GM21390 (cell line): ENCODE measurements at regions not wholly inside any gene's neighbourhood (a gene's known extent, or its start where the extent isn't known, plus 50 kb on each side); places are given as distances from the start of the nearest gene placed in this dataset.
"Not testable (repeated sequence)": the region's sequence is repeated elsewhere in the genome, so short reads cannot be mapped to it uniquely, and the experiment has no call there.

Experiments
- ATAC-seq: cut with Tn5 transposase; IDR thresholded peaks from one replicate; pipeline ENCODE4 v1.9.1; 2021; ENCODE audit not compliant: unreplicated experiment

DNA sequence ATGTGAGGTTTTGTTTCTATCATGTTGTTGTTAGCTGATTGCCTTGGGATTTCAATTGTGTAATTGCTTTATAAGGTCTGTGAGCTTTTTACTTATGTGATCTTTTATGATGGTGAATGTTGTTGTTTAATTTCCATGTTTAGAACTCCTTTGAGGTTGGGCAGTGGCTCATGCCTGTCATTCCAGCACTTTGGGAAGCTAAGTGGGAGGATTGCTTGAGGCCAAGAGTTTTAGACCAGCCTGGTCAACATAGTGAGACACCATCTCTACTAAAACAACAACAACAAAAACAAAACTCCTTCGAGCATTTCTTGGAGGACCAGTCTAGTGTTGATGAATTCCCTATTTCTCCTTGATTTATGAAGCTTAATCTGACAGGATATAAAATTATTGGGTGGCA lies 102.1 kb upstream of the PMCH start:
- no peak for ATAC-seq

DNA sequence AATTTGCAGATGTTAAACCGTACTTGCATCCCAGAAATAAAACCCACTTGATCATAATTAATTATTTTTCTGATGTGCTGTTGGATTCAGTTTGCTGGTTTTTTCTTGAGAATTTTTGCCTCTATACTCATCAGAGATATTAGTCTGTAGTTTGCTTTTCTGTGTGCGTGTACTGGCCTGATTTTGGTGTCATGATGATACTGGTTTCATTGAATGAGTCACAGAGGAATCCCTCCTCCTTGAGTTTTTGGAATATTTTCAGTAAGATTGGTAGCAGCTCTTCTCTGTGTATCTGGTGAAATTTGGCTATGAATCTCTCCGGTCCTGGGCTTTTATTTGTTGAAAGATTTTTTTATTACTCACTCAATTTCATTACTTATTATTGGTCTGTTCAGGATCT lies 100.4 kb upstream of the PMCH start:
- no peak for ATAC-seq

DNA sequence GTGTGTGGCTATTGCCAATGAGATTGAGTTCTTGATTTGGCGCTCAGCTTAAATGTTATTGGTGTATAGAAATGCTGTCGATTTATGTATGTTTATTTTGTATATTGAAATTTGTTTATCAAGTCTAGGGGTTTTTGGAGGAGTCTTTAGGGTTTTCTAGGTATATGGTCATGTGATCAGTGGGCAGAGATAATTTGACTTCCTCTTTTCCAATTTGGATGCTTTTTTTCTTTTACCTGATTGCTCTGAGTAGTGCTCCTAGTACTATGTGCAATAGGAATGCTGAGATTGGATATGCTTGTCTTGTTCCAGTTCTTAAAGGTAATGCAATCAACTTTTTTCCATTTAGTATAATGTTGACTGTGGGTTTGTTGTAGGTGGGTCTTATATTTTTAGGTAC lies 99.8 kb upstream of the PMCH start:
- no peak for ATAC-seq

DNA sequence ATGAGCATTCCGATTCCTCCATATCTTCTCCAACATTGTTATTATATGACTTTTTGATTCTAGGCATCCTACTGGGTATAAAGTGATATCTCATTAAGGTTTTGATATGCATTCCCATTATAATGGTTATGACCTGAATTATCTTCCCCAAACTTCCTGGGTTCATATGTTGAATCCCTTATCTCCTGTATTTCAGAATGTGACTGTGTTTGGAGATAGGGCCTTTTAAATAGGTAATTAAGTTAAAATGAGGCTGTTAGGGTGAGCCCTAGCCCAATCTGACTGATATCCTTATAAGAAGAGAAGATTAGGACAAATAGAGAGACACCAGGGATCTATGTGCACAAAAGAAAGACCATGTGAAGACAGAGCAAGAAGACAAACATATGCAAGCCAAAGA lies 96.9 kb upstream of the PMCH start:
- no peak for ATAC-seq

DNA sequence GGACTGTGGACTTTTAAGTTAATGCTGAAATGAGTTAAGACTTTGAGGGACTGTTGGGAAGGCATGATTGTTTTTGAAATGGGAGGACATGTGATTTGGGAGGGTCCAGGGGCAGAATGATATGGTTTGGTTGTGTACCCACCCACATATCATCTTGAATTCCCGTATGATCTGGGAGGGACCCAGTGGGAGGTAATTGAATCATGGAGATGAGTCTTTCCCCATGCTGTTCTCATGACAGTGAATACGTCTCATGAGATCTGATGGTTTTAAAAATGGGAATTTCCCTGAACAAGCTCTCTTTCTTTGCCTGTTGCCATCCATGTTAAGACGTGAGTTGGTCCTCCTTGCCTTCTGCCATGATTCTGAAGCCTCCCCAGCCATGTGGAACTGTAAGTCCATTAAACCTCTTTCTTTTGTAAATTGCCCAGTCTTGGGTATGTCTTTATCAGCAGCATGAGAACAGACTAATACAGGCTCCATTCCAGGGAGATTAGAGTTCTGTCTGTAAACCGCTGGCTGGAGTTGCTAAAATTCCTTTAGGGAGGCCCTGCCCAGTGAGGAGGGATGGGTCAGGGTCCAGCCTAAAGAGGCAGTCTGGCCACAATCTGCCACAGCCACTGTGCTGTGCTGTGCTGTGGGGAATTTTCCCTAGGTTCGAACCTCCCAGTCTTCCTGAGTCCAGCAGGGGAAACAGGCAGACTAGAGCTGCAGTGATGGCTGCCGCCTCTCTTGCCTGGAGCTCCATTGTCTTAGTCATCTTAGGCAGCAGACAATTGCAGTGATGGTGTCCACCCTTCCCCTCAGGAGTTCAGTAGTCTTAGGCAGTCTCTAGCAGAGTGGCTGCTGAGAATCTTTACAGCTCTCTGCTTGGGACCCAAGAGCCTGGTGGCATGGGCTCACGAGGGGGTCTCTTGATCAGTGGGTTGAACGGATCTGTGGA lies 94.1 kb upstream of the PMCH start:
- ATAC-seq = not testable (repeated sequence)

DNA sequence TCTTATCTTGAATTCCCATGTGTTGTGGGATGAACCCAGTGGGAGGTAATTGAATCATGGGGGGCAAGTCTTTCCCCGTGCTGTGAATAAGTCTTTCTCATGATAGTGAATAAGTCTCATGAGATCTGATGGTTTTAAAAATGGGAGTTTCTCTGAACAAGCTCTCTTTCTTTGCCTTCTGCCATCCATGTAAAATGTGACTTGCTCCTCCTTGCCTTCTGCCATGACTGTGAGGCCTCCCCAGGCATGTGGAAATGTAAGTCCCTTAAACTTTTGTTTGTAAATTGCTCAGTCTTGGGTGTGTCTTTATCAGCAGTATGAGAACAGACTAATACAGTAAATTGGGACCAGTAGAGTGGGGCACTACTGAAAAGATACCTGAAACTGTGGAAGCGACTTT lies 92.1 kb upstream of the PMCH start:
- not testable (repeated sequence) for ATAC-seq

DNA sequence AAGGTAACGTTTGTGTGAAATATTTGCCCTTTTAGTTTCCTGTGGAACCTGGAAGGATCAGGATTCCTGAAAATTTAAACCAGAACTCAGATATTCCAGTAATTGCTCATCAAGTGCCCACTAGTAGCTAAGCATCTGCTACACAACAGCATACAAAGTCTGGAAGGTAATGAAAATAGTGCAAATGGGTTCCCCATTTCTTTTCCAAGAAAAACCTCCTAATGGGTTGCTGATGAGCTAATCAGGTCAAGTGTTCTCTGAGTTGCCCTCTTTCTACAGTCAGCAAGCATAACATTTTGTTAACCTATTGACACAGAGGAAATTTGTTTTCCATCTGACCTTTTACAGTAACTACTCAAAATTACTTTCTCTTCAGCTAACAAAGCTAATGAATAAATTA lies 83.6 kb upstream of the PMCH start:
- no peak for ATAC-seq

DNA sequence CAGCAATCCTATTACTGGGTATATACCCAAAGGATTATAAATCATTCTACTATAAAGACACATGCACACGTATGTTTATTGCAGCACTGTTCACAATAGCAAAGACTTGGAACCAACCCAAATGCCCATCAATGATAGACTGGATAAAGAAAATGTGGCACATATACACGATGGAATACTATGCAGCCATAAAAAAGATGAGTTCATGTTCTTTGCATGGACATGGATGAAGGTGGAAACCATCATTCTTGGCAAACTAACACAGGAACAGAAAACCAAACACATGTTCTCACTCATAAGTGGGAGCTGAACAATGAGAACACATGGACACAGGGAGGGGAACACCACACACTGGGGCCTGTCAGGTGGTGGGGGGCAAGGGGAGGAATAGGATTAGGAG lies 58.1 kb upstream of the PMCH start:
- ATAC-seq = not testable (repeated sequence)

DNA sequence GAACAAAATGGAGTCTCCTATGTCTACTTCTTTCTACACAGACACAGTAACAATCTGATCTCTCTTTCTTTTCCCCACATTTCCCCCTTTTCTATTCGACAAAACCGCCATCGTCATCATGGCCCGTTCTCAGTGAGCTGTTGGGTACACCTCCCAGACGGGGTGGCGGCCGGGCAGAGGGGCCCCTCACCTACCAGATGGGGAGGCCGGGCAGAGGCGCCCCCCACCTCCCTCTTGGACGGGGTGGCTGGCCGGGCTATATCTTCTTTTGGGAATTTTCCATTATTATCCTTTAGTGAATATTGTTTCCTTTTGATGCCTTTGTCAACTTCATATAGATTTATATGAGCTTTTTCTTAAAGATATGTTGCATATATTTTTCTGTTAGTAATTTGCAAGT lies 53.4 kb upstream of the PMCH start:
- not testable (repeated sequence) for ATAC-seq

DNA sequence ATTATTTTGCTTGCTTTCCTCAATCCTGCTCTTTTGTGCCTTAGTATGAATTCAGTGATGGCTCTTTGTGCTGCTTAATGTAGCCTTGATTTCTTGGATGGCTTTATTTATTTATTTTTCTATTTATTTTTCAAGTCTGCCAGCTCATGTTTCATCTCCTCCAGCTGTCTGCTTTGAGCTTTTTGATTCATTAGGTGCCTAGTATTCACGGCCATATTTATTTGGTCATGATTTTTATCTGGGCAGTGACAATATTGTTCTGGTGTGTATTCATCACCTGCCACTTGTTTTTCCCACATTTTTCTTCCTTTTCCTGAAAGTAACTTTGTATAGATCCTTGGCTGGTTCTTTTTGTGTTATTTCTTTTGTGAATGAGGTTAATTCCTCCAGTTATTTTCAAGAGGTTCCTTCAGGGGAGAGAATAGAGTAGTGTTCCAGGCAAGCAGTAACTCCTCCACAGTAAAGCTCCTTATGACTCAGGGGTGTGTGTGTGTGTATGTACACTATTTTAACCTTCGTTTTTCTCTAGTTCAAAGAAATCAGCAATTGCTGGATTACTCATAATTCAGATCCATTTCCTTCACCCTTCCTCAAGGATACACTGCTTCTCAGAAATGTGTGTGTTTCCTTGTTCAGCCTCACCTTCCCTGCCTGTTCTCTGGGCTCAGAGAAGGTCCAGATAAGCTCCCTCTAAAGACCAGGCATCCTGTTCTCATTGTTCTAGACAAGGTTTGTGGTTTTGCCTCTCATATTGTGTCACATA lies 51.6 kb upstream of the PMCH start:
- no peak for ATAC-seq
